HG03354 (cell line): ENCODE measurements at regions not wholly inside any gene's neighbourhood (a gene's known extent, or its start where the extent isn't known, plus 50 kb on each side); places are given as distances from the start of the nearest gene placed in this dataset.
A peak's percentile ranks its signal among the peaks of the same experiment; 100 is the strongest.

Experiments used
- ATAC-seq: cut with Tn5 transposase; IDR thresholded peaks from one replicate; pipeline ENCODE4 v1.9.1; 2021; ENCODE audit warnings: mild to moderate bottlenecking; ENCODE audit not compliant: unreplicated experiment, poor library complexity, severe bottlenecking

GRCh38 chr1:101290922-101291561 is 54.2 kb downstream of the S1PR1 start:
- no peak for ATAC-seq

GRCh38 chr1:101291562-101292380 is 55.0 kb downstream of the S1PR1 start:
- peak; percentile 35 for ATAC-seq

GRCh38 chr1:101293461-101294051 is 56.7 kb downstream of the S1PR1 start:
- peak; percentile 60 for ATAC-seq

GRCh38 chr1:101295209-101295608 is 58.4 kb downstream of the S1PR1 start:
- ATAC-seq: no peak

GRCh38 chr1:101298663-101299062 is 61.8 kb downstream of the S1PR1 start:
- no peak for ATAC-seq

- no peak for ATAC-seq
These were observed 62.3 kb downstream of the S1PR1 start for GRCh38 chr1:101299141-101299540.

GRCh38 chr1:101299710-101300109 is 62.9 kb downstream of the S1PR1 start:
- ATAC-seq: no peak

GRCh38 chr1:101300916-101301315 is 64.1 kb downstream of the S1PR1 start:
- ATAC-seq: no peak

GRCh38 chr1:101301446-101302057 is 64.7 kb downstream of the S1PR1 start:
- ATAC-seq: no peak

- no peak for ATAC-seq
These were observed 66.2 kb downstream of the S1PR1 start for GRCh38 chr1:101302831-101303511.

- ATAC-seq: no peak
These were observed 71.3 kb downstream of the S1PR1 start for GRCh38 chr1:101307985-101308689.

GRCh38 chr1:101308935-101309333 is 72.1 kb downstream of the S1PR1 start:
- peak; percentile 29 for ATAC-seq

- peak; percentile 63 for ATAC-seq
These were observed 72.8 kb downstream of the S1PR1 start for GRCh38 chr1:101309334-101310311.

- no peak for ATAC-seq
These were observed 73.7 kb downstream of the S1PR1 start for GRCh38 chr1:101310506-101310905.

- ATAC-seq: no peak
These were observed 74.5 kb downstream of the S1PR1 start for GRCh38 chr1:101311146-101311920.

GRCh38 chr1:101312147-101312546 is 75.3 kb downstream of the S1PR1 start:
- ATAC-seq: no peak

- ATAC-seq: no peak
These were observed 76.5 kb downstream of the S1PR1 start for GRCh38 chr1:101313356-101313755.
